ENCODE measurements at regions not wholly inside any gene's neighbourhood (a gene's known extent, or its start where the extent isn't known, plus 50 kb on each side); places are given as distances from the start of the nearest gene placed in this dataset.

DNA sequence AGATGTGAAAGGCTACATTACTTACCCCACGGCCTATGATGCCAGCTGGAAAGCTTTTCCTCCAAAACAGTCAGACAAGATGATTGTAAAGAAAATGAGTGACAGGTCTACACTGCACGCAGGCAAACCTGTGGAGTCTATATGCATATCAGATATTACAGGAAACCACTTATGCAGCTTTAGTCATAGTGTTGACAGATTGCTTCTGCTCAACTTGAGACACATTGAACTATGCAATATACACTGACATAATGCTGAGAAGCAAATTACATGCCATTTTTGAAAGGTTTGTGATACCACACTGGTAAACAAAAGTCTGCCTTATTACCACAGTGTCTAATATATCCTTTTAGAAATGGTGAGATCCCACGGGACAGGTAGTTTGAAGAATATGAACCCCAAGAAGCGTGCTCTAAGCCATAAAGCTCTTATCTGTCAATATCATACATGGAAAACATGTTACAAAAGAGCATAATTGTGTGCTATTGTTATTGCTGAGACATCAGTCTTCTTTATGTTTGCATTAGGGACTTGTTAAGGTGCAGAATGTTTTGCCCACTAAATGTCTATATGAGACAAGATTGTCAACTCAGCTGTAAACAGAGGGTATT lies 1835.8 kb upstream of the TENM3 start:
- no peak for DNase-seq
- Histone ChIP-seq H3K4me3 (ENCODE audit: low read depth in 1 of 2, low read length in 2 of 2) (no peak overlapping the region), H3K4me2 (ENCODE audit: insufficient read depth, low read length) (no peak overlapping the region), H3K79me2 (ENCODE audit: insufficient read depth, low read length) (no peaks in the 10 kb centered on the region), H3K27me3 (ENCODE audit: insufficient read depth, low read length, poor library complexity) (no peaks in the 10 kb centered on the region), H3K4me1 (ENCODE audit: insufficient read depth, low read length) (no peaks in the 10 kb centered on the region), H3K9ac (ENCODE audit: low read depth, low read length) (no peak overlapping the region), H3K36me3 (ENCODE audit: insufficient read depth, low read length) (no peaks in the 10 kb centered on the region), H4K20me1 (ENCODE audit: insufficient read depth, low read length) (no peaks in the 10 kb centered on the region), H3K27ac (ENCODE audit: low read length) (no peak overlapping the region), H3K9me3 (ENCODE audit: insufficient read depth, low read length, severe bottlenecking) (no peaks in the 10 kb centered on the region), H2AFZ (ENCODE audit: low read depth, low read length) (no peak overlapping the region)
- TF ChIP-seq, protein P1, sequence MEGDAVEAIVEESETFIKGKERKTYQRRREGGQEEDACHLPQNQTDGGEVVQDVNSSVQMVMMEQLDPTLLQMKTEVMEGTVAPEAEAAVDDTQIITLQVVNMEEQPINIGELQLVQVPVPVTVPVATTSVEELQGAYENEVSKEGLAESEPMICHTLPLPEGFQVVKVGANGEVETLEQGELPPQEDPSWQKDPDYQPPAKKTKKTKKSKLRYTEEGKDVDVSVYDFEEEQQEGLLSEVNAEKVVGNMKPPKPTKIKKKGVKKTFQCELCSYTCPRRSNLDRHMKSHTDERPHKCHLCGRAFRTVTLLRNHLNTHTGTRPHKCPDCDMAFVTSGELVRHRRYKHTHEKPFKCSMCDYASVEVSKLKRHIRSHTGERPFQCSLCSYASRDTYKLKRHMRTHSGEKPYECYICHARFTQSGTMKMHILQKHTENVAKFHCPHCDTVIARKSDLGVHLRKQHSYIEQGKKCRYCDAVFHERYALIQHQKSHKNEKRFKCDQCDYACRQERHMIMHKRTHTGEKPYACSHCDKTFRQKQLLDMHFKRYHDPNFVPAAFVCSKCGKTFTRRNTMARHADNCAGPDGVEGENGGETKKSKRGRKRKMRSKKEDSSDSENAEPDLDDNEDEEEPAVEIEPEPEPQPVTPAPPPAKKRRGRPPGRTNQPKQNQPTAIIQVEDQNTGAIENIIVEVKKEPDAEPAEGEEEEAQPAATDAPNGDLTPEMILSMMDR (IDR thresholded peaks at IDR 0.05; ENCODE audit: borderline replicate concordance, extremely low read depth, low read length, poor library complexity, severe bottlenecking), result no peak
- no peak for TF ChIP-seq EZH2 (IDR thresholded peaks at IDR 0.05; ENCODE audit: borderline replicate concordance, low read depth, low read length, severe bottlenecking)
- no peak for ATAC-seq (ENCODE audit: insufficient read depth, low read depth)

DNA sequence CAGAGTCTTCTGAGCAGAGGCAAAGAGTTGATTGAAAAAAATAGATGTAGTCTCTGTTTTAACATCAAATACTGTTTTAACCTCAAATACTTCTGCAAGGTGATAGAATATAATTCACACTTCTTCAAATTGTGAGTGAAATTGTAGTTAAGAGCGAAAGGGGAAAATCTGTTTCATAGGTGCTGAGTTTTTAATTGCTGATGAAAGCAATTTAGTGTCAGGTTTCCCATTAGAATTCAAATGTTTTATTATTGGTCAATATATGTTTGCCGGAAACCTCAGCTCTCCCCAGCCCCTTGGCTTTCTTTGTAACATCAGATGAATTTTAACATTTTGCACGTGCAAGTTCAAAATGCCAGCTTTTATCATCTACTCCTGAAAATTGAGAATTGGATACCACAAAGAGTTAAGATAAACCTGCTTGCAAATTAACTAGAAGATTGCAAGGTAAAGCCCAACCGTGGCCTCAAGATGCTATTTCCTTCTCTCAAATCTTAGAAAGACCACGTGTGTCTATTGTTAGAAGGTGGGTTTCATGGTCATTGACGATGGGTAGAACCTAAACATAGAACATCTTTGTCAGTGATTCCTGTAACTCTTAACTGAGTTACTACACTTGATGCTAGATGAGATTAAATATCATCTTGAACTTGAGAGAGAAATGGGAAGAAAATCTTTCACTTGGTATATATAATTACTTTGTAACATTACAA lies 1824.2 kb upstream of the TENM3 start:
- H4K20me1 ChIP-seq (ENCODE audit: insufficient read depth, low read length), result no peaks in the 10 kb centered on the region
- TF ChIP-seq EZH2 (IDR thresholded peaks at IDR 0.05; ENCODE audit: borderline replicate concordance, low read depth, low read length, severe bottlenecking), result no peak
- TF ChIP-seq, protein P1 (IDR thresholded peaks at IDR 0.05; ENCODE audit: borderline replicate concordance, extremely low read depth, low read length, poor library complexity, severe bottlenecking), result no peak
- no peaks in the 10 kb centered on the region for H3K79me2 ChIP-seq (ENCODE audit: insufficient read depth, low read length)
- H2AFZ ChIP-seq (ENCODE audit: low read depth, low read length), result no peak overlapping the region
- no peak for DNase-seq
- no peaks in the 10 kb centered on the region for H3K9me3 ChIP-seq (ENCODE audit: insufficient read depth, low read length, severe bottlenecking)
- H3K4me1 ChIP-seq (ENCODE audit: insufficient read depth, low read length), result no peaks in the 10 kb centered on the region
- H3K36me3 ChIP-seq (ENCODE audit: insufficient read depth, low read length), result no peaks in the 10 kb centered on the region
- H3K4me3 ChIP-seq (ENCODE audit: low read depth in 1 of 2, low read length in 2 of 2), result no peak overlapping the region
- no peak for ATAC-seq (ENCODE audit: insufficient read depth, low read depth)
- no peak overlapping the region for H3K9ac ChIP-seq (ENCODE audit: low read depth, low read length)
- H3K27me3 ChIP-seq (ENCODE audit: insufficient read depth, low read length, poor library complexity), result no peaks in the 10 kb centered on the region
- H3K27ac ChIP-seq (ENCODE audit: low read length), result no peak overlapping the region
- H3K4me2 ChIP-seq (ENCODE audit: insufficient read depth, low read length), result no peak overlapping the region

DNA sequence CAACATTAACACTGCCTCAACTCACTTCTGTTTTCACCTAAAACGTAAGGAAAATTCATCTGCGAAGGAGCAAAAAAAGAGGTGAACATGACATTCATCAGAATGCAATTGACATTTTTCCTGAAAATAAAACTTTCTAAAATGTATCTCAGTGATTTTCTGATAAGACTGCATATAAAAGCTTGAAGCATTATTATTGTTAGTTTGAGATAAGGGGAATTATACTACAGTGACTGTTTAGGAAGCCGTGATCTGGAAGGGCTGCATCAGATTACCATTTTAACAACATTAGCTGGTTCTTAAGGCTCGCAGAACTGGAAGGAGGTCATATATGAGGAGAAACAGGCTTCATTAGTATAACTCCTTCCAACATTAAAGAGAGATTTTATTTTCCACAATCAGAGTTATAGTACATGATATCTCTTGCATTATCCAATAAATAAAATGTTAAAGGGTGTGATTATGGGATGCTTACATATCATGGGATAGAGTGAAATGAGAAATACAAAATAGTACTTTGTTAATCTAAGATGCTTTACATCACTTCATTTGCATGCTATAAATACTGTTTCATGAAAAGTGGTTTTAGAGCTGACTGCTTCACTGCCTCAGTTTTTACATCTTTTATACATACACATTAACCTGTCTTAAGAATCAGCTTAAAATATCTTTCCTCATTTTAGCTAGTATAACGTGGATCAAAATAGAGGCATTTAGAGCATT lies 1820.1 kb upstream of the TENM3 start:
- H3K4me2 ChIP-seq (ENCODE audit: insufficient read depth, low read length), result no peak overlapping the region
- H3K79me2 ChIP-seq (ENCODE audit: insufficient read depth, low read length), result no peaks in the 10 kb centered on the region
- H3K4me1 ChIP-seq (ENCODE audit: insufficient read depth, low read length), result no peaks in the 10 kb centered on the region
- no peaks in the 10 kb centered on the region for H3K36me3 ChIP-seq (ENCODE audit: insufficient read depth, low read length)
- no peak overlapping the region for H3K27ac ChIP-seq (ENCODE audit: low read length)
- H2AFZ ChIP-seq (ENCODE audit: low read depth, low read length), result no peak overlapping the region; the same call in 1 of the 2 replicates
- TF ChIP-seq, protein P1 (IDR thresholded peaks at IDR 0.05; ENCODE audit: borderline replicate concordance, extremely low read depth, low read length, poor library complexity, severe bottlenecking), result no peak
- no peak for TF ChIP-seq EZH2 (IDR thresholded peaks at IDR 0.05; ENCODE audit: borderline replicate concordance, low read depth, low read length, severe bottlenecking)
- H3K9me3 ChIP-seq (ENCODE audit: insufficient read depth, low read length, severe bottlenecking), result no peaks in the 10 kb centered on the region
- no peak for ATAC-seq (ENCODE audit: insufficient read depth, low read depth)
- no peak overlapping the region for H3K9ac ChIP-seq (ENCODE audit: low read depth, low read length)
- H4K20me1 ChIP-seq (ENCODE audit: insufficient read depth, low read length), result no peaks in the 10 kb centered on the region
- DNase-seq, result no peak
- no peak overlapping the region for H3K4me3 ChIP-seq (ENCODE audit: low read depth in 1 of 2, low read length in 2 of 2)
- no peaks in the 10 kb centered on the region for H3K27me3 ChIP-seq (ENCODE audit: insufficient read depth, low read length, poor library complexity)
